ENCODE measurements at regions not wholly inside any gene's neighbourhood (a gene's known extent, or its start where the extent isn't known, plus 50 kb on each side); places are given as distances from the start of the nearest gene placed in this dataset.

- TF ChIP-seq EZH2 (IDR thresholded peaks at IDR 0.05; ENCODE audit: borderline replicate concordance): no peak
- TF ChIP-seq, protein P1, sequence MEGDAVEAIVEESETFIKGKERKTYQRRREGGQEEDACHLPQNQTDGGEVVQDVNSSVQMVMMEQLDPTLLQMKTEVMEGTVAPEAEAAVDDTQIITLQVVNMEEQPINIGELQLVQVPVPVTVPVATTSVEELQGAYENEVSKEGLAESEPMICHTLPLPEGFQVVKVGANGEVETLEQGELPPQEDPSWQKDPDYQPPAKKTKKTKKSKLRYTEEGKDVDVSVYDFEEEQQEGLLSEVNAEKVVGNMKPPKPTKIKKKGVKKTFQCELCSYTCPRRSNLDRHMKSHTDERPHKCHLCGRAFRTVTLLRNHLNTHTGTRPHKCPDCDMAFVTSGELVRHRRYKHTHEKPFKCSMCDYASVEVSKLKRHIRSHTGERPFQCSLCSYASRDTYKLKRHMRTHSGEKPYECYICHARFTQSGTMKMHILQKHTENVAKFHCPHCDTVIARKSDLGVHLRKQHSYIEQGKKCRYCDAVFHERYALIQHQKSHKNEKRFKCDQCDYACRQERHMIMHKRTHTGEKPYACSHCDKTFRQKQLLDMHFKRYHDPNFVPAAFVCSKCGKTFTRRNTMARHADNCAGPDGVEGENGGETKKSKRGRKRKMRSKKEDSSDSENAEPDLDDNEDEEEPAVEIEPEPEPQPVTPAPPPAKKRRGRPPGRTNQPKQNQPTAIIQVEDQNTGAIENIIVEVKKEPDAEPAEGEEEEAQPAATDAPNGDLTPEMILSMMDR (IDR thresholded peaks at IDR 0.05; ENCODE audit: poor library complexity): no peak
Observed at GRCh38 chr16:60582528-60582927, 1453.7 kb downstream of the CDH8 start.

All from hepatocyte (in vitro differentiated cells).